Activated CD4-positive, alpha-beta T cell treated with anti-CD3 and anti-CD28 coated beads, Interleukin-2, amount 10 ng/mL, durations not matched to agents 7 days and 5 days (primary cell): ENCODE measurements at regions not wholly inside any gene's neighbourhood (a gene's known extent, or its start where the extent isn't known, plus 50 kb on each side); places are given as distances from the start of the nearest gene placed in this dataset.
"Not testable (repeated sequence)": the region's sequence is repeated elsewhere in the genome, so short reads cannot be mapped to it uniquely, and the experiment has no call there.

Experiments
- CTCF ChIA-PET: fragments of 350-600 bp; sonication (Branson Sonifier 250); formaldehyde crosslinking; loops from one replicate; lab custom pipeline; 2021; ENCODE audit warnings: antibody characterized with exemption; lab: Charles Lee
- POLR2A ChIA-PET: fragments of 350-600 bp; sonication (Branson Sonifier 250); formaldehyde crosslinking; loops from one replicate; lab custom pipeline; 2021; ENCODE audit warnings: antibody characterized with exemption; lab: Charles Lee
- DNase-seq: peaks from one replicate; pipeline ENCODE4 v3.0.0-alpha.2; 2020
- H3K27ac Mint-ChIP-seq: one replicate; pipeline ENCODE4 v1.8.0; 2021; ENCODE audit warnings: mild to moderate bottlenecking, moderate library complexity, mixed read lengths
- H3K27me3 Mint-ChIP-seq: one replicate; pipeline ENCODE4 v1.8.0; 2021; ENCODE audit warnings: mixed read lengths
- H3K36me3 Mint-ChIP-seq: one replicate; pipeline ENCODE4 v1.8.0; 2021; ENCODE audit warnings: low read depth, mixed read lengths
- H3K4me1 Mint-ChIP-seq: one replicate; pipeline ENCODE4 v1.8.0; 2021; ENCODE audit warnings: mixed read lengths
- H3K4me3 Mint-ChIP-seq: one replicate; pipeline ENCODE4 v1.8.0; 2021; ENCODE audit warnings: mild to moderate bottlenecking, moderate library complexity, mixed read lengths
- H3K9me3 Mint-ChIP-seq: one replicate; pipeline ENCODE4 v1.8.0; 2021; ENCODE audit warnings: mixed read lengths

DNA sequence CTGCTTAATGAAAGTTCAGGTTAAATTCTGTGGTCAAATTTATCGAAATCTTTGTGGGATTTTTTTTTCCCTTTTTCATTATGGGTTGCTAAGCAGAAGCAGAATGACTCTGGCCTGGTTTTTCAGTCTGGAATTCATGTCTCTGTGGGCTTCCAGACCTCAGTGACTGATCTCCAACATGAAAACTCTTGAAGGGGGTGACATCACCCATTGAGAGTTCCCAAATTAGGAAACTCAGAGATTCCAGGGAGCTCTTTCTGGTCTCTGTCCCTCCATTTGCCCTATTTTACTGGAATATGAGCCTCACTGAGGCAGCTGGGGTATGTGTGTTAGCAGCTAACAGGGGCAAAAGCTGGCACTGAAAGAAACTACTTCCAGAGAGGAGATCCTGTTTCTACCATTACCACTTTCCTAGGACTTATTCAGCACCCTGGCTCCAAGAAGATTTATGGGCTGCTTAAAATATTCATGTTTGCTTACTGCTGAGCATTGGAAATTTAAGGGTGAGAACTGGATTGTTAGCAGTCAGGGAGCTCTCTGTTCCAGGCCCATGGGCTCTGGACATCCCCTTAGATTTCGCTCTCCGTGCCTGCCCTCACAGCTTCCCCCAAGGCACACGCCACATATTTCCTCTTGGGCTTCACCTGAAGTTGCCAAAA lies 203.4 kb upstream of the SPAG17 start:
- H3K9me3 Mint-ChIP-seq, result no peaks in the 10 kb centered on the region
- H3K4me1 Mint-ChIP-seq, result no peaks in the 10 kb centered on the region
- no peak overlapping the region for H3K27ac Mint-ChIP-seq
- ChIA-PET CTCF (no interaction called here), POLR2A (no interaction called here)
- H3K36me3 Mint-ChIP-seq, result no peaks in the 10 kb centered on the region
- DNase-seq, result no peak
- no peak overlapping the region for H3K4me3 Mint-ChIP-seq
- H3K27me3 Mint-ChIP-seq, result no peaks in the 10 kb centered on the region

DNA sequence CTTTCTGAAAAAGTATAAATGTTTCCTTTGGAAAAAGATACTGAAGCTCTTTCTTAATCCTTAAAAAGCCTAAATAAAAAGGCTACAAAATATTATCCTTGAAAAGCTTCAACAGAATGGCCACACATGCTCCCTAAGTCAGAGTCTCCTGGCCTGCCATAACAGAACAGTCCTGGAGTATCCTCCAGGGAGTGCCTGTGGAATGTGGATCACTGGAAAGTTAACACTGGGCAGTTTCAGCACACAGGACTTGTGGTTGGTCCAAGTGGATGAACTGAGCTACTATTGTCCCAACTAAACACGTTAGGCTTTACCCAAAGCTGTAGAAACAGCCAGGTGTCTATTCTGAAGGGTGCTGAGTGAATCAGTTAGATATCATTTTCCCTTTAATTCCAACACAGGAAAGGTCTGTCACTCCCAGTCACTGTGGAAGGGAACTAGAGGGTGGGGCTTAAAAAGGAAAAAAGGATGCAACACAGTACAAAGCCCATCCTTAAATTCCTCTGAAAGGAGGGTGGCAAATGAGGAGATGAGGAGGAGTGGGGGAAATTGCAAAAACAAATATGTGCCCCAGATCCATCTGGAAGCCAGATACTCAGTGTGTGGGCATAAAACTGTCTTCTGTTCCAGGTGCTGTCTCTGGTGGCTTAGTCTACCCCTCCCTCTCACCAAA lies 196.3 kb upstream of the SPAG17 start:
- no peak for DNase-seq
- no peaks in the 10 kb centered on the region for H3K4me1 Mint-ChIP-seq
- no peaks in the 10 kb centered on the region for H3K9me3 Mint-ChIP-seq
- POLR2A ChIA-PET, result no interaction called here
- no peaks in the 10 kb centered on the region for H3K27me3 Mint-ChIP-seq
- H3K4me3 Mint-ChIP-seq, result no peak overlapping the region
- H3K36me3 Mint-ChIP-seq, result no peaks in the 10 kb centered on the region
- H3K27ac Mint-ChIP-seq, result no peak overlapping the region
- CTCF ChIA-PET, result no interaction called here

DNA sequence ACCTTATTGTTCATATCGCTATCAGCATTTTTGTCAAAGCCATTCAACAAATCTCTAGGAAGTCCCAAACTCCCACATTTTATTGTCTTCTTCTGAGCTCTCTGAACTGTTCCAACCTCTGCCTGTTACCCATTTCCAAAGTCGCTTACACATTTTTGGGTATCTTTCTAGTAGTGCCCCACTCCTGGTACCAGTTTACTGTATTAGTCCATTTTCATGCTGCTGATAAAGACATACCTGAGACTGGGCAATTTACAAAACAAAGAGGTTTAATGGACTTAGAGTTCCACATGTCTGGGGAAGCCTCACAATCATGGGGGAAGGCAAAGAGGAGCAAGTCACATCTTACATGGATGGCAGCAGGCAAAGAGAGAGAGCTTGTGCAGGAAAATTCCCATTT lies 192.2 kb upstream of the SPAG17 start:
- H3K4me1 Mint-ChIP-seq, H3K27ac Mint-ChIP-seq, POLR2A ChIA-PET, H3K36me3 Mint-ChIP-seq, H3K4me3 Mint-ChIP-seq, H3K27me3 Mint-ChIP-seq, CTCF ChIA-PET, H3K9me3 Mint-ChIP-seq, DNase-seq: not testable (repeated sequence)

DNA sequence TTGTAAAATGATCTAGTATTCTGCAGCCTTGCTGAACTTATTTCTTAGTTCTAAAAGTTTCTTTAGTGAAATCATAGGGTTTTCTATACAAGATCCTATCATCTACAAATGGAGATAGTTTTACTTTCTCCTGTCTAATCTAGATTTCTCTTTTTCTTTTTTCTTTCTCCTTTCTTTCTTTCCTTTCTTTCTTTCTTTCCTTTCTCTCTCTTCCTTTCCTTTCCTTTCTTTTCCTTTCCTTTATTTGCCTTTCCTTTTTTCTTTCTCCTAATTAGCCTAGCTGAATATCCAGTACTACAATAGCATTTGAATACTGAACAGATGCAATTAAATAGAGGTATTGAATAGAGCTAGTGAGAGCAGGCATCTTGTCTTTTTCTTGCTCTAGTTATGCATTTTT lies 186.6 kb upstream of the SPAG17 start:
- ChIA-PET CTCF (no interaction called here), POLR2A (no interaction called here)
- Mint-ChIP-seq H3K36me3 (no peaks in the 10 kb centered on the region), H3K27me3 (no peaks in the 10 kb centered on the region), H3K9me3 (peaks cover 17% of the 10 kb centered on the region), H3K27ac (no peak overlapping the region), H3K4me3 (no peak overlapping the region), H3K4me1 (no peaks in the 10 kb centered on the region)
- no peak for DNase-seq

DNA sequence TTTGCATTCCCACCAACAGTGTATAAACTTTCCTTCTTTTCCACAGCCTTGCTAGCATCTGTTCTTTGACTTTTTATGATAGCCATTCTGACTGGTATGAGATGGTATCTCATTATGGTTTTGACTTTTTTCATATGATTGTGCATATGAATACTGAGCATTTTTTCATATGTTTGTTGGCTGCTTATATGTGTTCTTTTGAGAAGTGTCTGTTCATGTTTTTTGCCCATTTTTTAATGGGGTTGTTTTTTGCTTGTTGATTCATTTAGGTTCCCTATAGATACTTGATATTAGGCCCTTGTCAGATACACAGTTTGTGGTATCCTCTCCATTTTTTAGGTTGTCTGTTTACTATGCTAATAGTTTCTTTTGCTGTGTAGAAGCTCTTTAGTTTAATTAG lies 185.8 kb upstream of the SPAG17 start:
- Mint-ChIP-seq H3K9me3 (peaks cover 17% of the 10 kb centered on the region), H3K27me3 (no peaks in the 10 kb centered on the region), H3K4me1 (no peaks in the 10 kb centered on the region), H3K4me3 (no peak overlapping the region), H3K36me3 (no peaks in the 10 kb centered on the region), H3K27ac (no peak overlapping the region)
- ChIA-PET CTCF (no interaction called here), POLR2A (no interaction called here)
- no peak for DNase-seq

DNA sequence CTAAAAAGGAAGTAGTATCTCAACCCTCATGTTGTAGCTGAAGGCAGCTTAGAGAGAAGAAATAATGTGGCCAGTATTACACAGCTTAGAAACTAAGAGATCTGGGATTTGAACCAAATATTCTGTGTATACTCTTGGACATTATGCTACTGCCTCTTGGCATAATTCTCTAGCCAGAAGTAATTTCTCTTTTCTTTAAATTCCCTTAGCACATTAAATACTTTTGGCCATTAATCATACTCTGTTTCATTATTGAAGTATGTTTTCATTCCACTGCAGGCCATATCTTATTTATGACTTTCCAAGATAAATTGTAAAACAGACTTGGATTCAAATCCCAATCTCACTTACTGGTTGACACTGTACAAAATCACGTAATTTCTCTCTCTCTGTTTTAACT lies 181.3 kb upstream of the SPAG17 start:
- H3K4me1 Mint-ChIP-seq, result no peaks in the 10 kb centered on the region
- CTCF ChIA-PET, result no interaction called here
- no peak for DNase-seq
- no peaks in the 10 kb centered on the region for H3K27me3 Mint-ChIP-seq
- no peak overlapping the region for H3K27ac Mint-ChIP-seq
- no peak overlapping the region for H3K4me3 Mint-ChIP-seq
- H3K9me3 Mint-ChIP-seq, result peaks cover 24% of the 10 kb centered on the region
- H3K36me3 Mint-ChIP-seq, result no peaks in the 10 kb centered on the region
- POLR2A ChIA-PET, result no interaction called here

DNA sequence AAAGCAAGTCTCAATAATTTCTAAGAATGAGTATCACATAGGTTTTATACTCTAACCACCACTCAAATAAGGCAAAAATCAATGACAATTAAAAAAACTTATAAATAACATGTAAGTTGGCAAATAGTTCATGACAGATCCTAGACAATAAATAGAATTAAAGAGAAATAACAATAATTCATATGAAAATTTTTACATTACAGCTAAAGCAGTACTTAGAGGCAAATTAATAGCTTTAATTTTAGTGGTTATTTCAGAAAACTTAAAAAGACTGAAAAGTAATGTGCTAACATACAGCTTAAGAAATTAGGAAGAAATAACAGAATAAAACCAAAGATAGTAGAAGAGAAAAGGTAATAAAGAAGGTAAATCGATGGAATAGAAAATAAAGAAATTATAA lies 179.9 kb upstream of the SPAG17 start:
- ChIA-PET POLR2A (no interaction called here), CTCF (no interaction called here)
- DNase-seq, result no peak
- Mint-ChIP-seq H3K27me3 (no peaks in the 10 kb centered on the region), H3K4me3 (no peak overlapping the region), H3K9me3 (peaks cover 23% of the 10 kb centered on the region), H3K27ac (no peak overlapping the region), H3K36me3 (no peaks in the 10 kb centered on the region), H3K4me1 (no peaks in the 10 kb centered on the region)

DNA sequence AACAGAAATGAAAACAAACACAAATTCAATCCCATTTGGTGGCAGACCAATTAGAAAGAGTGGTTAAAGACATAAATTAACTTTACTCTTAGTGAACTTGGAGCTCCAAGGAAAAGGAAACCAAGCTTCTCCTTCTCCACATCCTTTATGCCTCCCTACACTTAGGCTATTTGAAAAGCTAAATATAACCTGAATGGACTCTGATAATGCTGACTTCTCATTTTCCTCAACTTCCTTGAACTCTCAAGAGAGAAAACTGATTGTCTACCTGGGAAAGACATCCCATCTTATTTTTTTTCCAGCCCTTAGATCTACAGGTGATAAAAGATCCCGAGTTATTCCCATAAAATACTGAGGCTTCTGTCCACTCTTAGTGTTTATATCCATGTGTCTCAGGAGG lies 178.4 kb upstream of the SPAG17 start:
- CTCF ChIA-PET, result no interaction called here
- POLR2A ChIA-PET, result no interaction called here
- Mint-ChIP-seq H3K4me3 (no peak overlapping the region), H3K27ac (no peak overlapping the region), H3K36me3 (no peaks in the 10 kb centered on the region), H3K9me3 (peaks cover 17% of the 10 kb centered on the region), H3K27me3 (no peaks in the 10 kb centered on the region), H3K4me1 (no peaks in the 10 kb centered on the region)
- DNase-seq, result no peak

DNA sequence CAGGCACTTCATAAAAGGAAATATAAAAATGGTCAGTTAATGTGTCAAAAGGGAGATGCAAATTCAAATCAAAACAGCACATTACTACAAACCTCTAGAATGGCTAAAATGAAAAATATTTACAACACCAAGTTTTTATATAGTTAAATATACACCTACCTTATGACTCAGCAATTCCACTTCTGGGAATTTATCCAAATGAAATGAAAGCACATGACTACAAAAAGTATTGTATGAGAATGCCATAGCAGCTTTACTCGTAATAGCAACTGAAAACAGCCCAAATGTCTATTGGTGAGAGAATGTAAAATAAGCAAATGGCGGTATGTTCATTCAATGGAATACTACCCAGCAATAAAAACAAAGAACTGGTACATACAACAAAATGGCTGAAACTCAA lies 175.8 kb upstream of the SPAG17 start:
- ChIA-PET CTCF (no interaction called here), POLR2A (no interaction called here)
- H3K4me1 Mint-ChIP-seq, result no peaks in the 10 kb centered on the region
- H3K27ac Mint-ChIP-seq, result no peak overlapping the region
- no peaks in the 10 kb centered on the region for H3K36me3 Mint-ChIP-seq
- no peak for DNase-seq
- H3K27me3 Mint-ChIP-seq, result no peaks in the 10 kb centered on the region
- no peak overlapping the region for H3K4me3 Mint-ChIP-seq
- H3K9me3 Mint-ChIP-seq, result peaks cover 14% of the 10 kb centered on the region

DNA sequence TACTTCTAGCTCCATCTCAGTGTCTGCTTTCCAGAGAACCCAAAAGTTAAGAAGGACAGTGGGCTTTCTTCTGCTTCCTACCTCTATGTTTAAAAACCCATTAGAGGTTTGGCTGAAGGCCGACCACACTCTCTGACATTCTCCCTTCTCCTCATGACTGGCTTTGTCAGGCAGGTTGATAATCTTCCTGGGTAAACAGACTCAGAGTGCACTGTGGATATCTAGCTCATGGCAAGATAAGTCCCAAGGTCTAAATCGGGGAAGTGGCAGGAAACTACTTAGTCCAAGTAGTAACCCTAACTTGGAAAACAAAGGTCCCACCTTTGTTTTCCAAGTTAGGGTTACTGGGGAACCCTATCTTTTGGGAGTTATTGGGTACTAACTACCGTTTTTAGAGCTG lies 161.9 kb upstream of the SPAG17 start:
- H3K9me3 Mint-ChIP-seq, result peaks cover 7% of the 10 kb centered on the region
- H3K36me3 Mint-ChIP-seq, result no peaks in the 10 kb centered on the region
- no peak overlapping the region for H3K27ac Mint-ChIP-seq
- DNase-seq, result no peak
- POLR2A ChIA-PET, result no interaction called here
- no peaks in the 10 kb centered on the region for H3K27me3 Mint-ChIP-seq
- no peak overlapping the region for H3K4me3 Mint-ChIP-seq
- H3K4me1 Mint-ChIP-seq, result no peaks in the 10 kb centered on the region
- CTCF ChIA-PET, result interaction anchor here (1.6 kb wide), 1 partner anchor 16 kb away, joined by 3 read pairs; no protein-coding TSS in a partner anchor

DNA sequence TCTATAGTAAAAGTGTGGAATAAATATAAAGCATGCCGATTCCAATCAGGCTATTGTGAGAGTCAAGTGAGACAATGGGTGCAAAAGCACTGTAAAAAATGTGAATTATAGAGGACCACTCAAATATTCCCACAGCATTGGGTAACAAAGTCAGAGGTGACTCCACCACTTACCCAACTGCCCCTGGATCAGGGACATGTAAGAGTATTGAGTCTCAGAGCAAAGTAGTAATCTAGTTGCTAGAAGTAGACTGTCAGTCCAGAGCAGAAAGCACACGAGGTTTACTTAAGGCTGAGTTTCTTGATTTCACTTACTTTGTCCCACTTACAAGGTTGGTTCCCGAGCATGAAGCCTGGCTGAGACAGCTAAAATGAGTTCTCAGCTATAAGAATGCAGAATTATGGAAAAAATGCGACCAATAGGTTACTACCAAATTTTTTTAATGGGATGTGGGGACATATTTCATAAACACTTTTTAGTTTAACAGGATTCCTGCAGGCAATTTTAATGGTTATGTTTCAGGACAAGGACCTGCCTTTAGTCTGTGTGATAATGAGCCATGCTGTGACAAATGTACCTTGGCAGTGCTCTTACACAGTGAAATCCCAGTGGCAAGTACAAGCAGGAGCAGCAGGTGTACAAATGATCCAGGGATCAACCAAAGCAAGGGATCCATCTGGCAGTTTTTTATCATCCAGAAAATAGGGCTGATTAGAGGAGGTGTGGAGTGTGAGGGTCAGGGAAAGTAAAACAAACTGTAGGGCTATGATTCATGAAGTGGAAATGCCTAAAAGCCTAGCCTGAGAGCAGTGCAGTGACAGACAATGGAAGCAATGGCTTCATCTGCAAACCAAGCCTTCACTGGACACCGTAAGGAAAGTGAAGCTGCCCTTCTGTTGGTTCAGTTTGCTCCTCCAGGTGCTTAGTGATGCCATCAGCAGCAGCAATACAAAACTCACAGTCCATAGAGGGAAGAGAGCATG lies 156.2 kb upstream of the SPAG17 start:
- H3K27me3 Mint-ChIP-seq, result no peaks in the 10 kb centered on the region
- no peaks in the 10 kb centered on the region for H3K9me3 Mint-ChIP-seq
- H3K27ac Mint-ChIP-seq, result no peak overlapping the region
- no peak overlapping the region for H3K4me3 Mint-ChIP-seq
- DNase-seq, result no peak
- H3K4me1 Mint-ChIP-seq, result no peaks in the 10 kb centered on the region
- CTCF ChIA-PET, result no interaction called here
- POLR2A ChIA-PET, result no interaction called here
- H3K36me3 Mint-ChIP-seq, result no peaks in the 10 kb centered on the region

DNA sequence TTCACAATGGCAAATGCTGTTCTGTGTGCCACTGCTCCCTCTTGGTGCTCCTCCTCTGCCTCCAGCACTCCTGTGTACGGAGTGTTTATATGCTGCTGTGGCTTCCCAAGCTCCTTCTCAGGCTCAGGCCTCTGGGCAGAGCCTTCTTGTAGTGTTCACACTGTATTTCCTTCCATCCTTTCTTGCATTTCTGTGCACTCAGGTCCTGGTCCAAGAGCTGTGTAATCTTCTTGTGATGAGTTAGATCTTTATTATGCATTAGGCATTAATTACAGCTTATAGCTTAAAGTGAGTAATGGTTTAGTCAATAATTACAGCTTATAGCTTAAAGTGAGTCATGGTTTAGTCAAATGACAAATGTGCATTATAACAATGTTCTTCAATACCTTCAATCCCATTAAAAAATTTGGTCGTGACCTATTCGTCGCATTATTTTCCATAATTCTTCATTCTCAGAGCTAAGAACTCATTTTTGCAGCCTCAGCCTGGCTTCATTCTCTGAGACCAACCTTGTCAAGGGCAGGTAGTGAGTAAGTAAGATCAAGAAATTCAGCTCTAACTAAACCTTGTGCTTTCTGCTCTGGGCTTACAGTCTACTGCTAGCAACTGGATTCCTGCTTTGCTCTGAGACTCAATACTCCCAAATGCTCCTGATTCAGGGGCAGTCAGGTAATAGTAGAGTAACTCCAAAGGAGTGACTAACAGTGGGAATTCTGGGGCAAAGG lies 154.5 kb upstream of the SPAG17 start:
- POLR2A ChIA-PET, result no interaction called here

DNA sequence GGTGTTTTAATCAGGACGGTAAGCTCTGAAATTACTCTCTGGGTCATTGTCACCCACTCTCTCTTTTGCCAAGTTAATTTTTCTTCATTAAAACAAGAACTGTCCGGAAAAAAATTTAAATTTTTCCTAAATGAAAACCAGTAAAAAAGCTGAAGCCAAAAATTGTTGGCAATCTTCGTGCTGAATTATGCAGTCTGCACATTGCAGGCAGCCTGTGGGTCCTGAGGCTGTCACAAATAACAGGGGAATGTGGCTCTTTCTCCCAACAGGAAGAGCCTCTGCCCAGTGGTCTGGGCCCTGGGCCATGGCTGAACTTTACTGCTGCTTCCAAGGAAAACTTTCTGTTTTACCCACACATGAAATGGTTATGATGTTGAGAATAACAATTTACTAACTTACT lies 153.9 kb upstream of the SPAG17 start:
- DNase-seq, result no peak
- H3K4me1 Mint-ChIP-seq, result no peaks in the 10 kb centered on the region
- peaks cover 2% of the 10 kb centered on the region for H3K9me3 Mint-ChIP-seq
- H3K36me3 Mint-ChIP-seq, result no peaks in the 10 kb centered on the region
- CTCF ChIA-PET, result no interaction called here
- no peak overlapping the region for H3K4me3 Mint-ChIP-seq
- POLR2A ChIA-PET, result no interaction called here
- no peak overlapping the region for H3K27ac Mint-ChIP-seq
- no peaks in the 10 kb centered on the region for H3K27me3 Mint-ChIP-seq

More for the DNA sequence above, 154.5 kb upstream of the SPAG17 start:
- H3K27ac Mint-ChIP-seq, result no peak overlapping the region
- CTCF ChIA-PET, result no interaction called here
- H3K9me3 Mint-ChIP-seq, result peaks cover 2% of the 10 kb centered on the region
- no peak for DNase-seq
- H3K27me3 Mint-ChIP-seq, result no peaks in the 10 kb centered on the region
- no peaks in the 10 kb centered on the region for H3K36me3 Mint-ChIP-seq
- no peaks in the 10 kb centered on the region for H3K4me1 Mint-ChIP-seq
- H3K4me3 Mint-ChIP-seq, result no peak overlapping the region
